IMR-90 (cell line): ENCODE measurements at regions not wholly inside any gene's neighbourhood (a gene's known extent, or its start where the extent isn't known, plus 50 kb on each side); places are given as distances from the start of the nearest gene placed in this dataset.

ENCODE experiments used
- ATAC-seq: fragments of 200-7000 bp; cut with Tn5 transposase; 2 replicates; pipeline ENCODE4 v1.9.1; 2020; ENCODE audit warnings: low read depth, mild to moderate bottlenecking, moderate library complexity
- BruUV-seq: library from RNA; stranded (reverse); fragments of 400-500 nt; replicated peaks from 2 replicates; lab custom pipeline; 2021; lab: Mats Ljungman, UMichigan
- CTCF ChIA-PET: fragments of 300-600 bp; formaldehyde crosslinking; extraction: SDS; loops from one replicate; lab custom pipeline; 2021; ENCODE audit warnings: antibody characterized with exemption; lab: Yijun Ruan, JAX
- POLR2A ChIA-PET: fragments of 300-600 bp; sonication (Branson Sonifier 250); formaldehyde crosslinking; loops from one replicate; lab custom pipeline; 2022; ENCODE audit warnings: antibody characterized with exemption; ENCODE audit not compliant: unreplicated experiment; lab: Charles Lee
- DNase-seq: peaks from one replicate; pipeline ENCODE4 v3.0.0; 2013
- H2AFZ ChIP-seq: replicated peaks from 2 replicates; pipeline ENCODE3; 2013; ENCODE audit warnings: low read length, mild to moderate bottlenecking; ENCODE audit not compliant: poor library complexity
- H2AK5ac ChIP-seq: 2 replicates; pipeline ENCODE4 v1.6.1; 2013; ENCODE audit warnings: low read depth, low read length, inconsistent platforms
- H2AK9ac ChIP-seq: replicated peaks from 2 replicates; pipeline ENCODE3; 2013; ENCODE audit warnings: mild to moderate bottlenecking, low read depth, low read length, moderate library complexity; ENCODE audit not compliant: poor library complexity
- H2BK120ac ChIP-seq: 2 replicates; pipeline ENCODE4 v1.6.1; 2013; ENCODE audit warnings: low read depth, low read length, inconsistent platforms
- H2BK15ac ChIP-seq: 3 replicates; pipeline ENCODE4 v1.6.1; 2013; ENCODE audit warnings: low read depth, low read length, inconsistent platforms
- H2BK20ac ChIP-seq: 2 replicates; pipeline ENCODE4 v1.6.1; 2013; ENCODE audit warnings: low read depth, mild to moderate bottlenecking, inconsistent platforms, low read length, moderate library complexity
- H2BK5ac ChIP-seq: 2 replicates; pipeline ENCODE4 v1.6.1; 2013; ENCODE audit warnings: mild to moderate bottlenecking, low read depth, low read length, inconsistent platforms; ENCODE audit not compliant: poor library complexity, severe bottlenecking
- H3K14ac ChIP-seq: replicated peaks from 2 replicates; pipeline ENCODE4 v1.6.1; 2013; ENCODE audit warnings: low read depth, low read length, inconsistent platforms
- H3K18ac ChIP-seq: 2 replicates; pipeline ENCODE4 v1.6.1; 2013; ENCODE audit warnings: low read depth, low read length, control low read depth
- H3K23ac ChIP-seq: 2 replicates; pipeline ENCODE4 v1.6.1; 2013; ENCODE audit warnings: low read depth, low read length, inconsistent platforms
- H3K27ac ChIP-seq: 2 replicates; pipeline ENCODE4 v1.5.1; 2013; ENCODE audit warnings: mild to moderate bottlenecking, control low read depth, low read length; ENCODE audit not compliant: insufficient read depth
- H3K27me3 ChIP-seq: 2 replicates; pipeline ENCODE4 v1.6.1; 2013; ENCODE audit warnings: low read length; ENCODE audit not compliant: control insufficient read depth, insufficient read depth
- H3K36me3 ChIP-seq: 2 replicates; pipeline ENCODE4 v1.6.1; 2013; ENCODE audit warnings: low read length, mixed read lengths; ENCODE audit not compliant: control insufficient read depth, insufficient read depth
- H3K4ac ChIP-seq: 2 replicates; pipeline ENCODE4 v1.6.1; 2013; ENCODE audit warnings: low read depth, low read length, inconsistent platforms
- H3K4me1 ChIP-seq: 2 replicates; pipeline ENCODE4 v1.6.1; 2013; ENCODE audit warnings: low read length, mixed read lengths; ENCODE audit not compliant: control insufficient read depth, insufficient read depth
- H3K4me2 ChIP-seq: 2 replicates; pipeline ENCODE4 v1.6.1; 2013; ENCODE audit warnings: low read depth, mild to moderate bottlenecking, control low read depth, low read length, moderate library complexity
- H3K4me3 ChIP-seq: 2 replicates; pipeline ENCODE4 v1.5.1; 2013; ENCODE audit warnings: low read depth, mild to moderate bottlenecking, control low read depth, low read length, moderate library complexity; ENCODE audit not compliant: insufficient read depth
- H3K56ac ChIP-seq: 2 replicates; pipeline ENCODE4 v1.6.1; 2013; ENCODE audit warnings: low read length, inconsistent platforms; ENCODE audit not compliant: insufficient read depth; ENCODE audit errors: extremely low read depth
- H3K79me1 ChIP-seq, 2 experiments: 2 replicates each; pipeline ENCODE4 v1.6.1; 2013; ENCODE audit warnings: low read length in 2 of 2, inconsistent platforms in 1 of 2, low read depth in 1 of 2
- H3K9ac ChIP-seq: 2 replicates; pipeline ENCODE4 v1.6.1; 2013; ENCODE audit warnings: low read depth, low read length, control low read depth
- H3K9me1 ChIP-seq: 2 replicates; pipeline ENCODE4 v1.6.1; 2013; ENCODE audit warnings: low read length, inconsistent platforms; ENCODE audit not compliant: insufficient read depth
- H3K9me3 ChIP-seq: 2 replicates; pipeline ENCODE4 v1.6.1; 2013; ENCODE audit warnings: low read length; ENCODE audit not compliant: control insufficient read depth, insufficient read depth
- H4K20me1 ChIP-seq: 2 replicates; pipeline ENCODE4 v1.6.1; 2013; ENCODE audit warnings: low read length, inconsistent platforms; ENCODE audit not compliant: insufficient read depth
- H4K5ac ChIP-seq: 2 replicates; pipeline ENCODE4 v1.6.1; 2013; ENCODE audit warnings: mild to moderate bottlenecking, low read depth, low read length, control low read depth
- H4K8ac ChIP-seq, 2 experiments: 2 replicates each; pipeline ENCODE4 v1.6.1; 2013; ENCODE audit warnings: low read depth in 2 of 2, low read length in 2 of 2, control low read depth in 1 of 2, inconsistent platforms in 1 of 2
- H4K91ac ChIP-seq: 2 replicates; pipeline ENCODE4 v1.6.1; 2013; ENCODE audit warnings: low read depth, low read length, inconsistent platforms; ENCODE audit not compliant: insufficient read depth
- BHLHE40 ChIP-seq: fragments of 150-350 bp; IDR thresholded peaks from 2 replicates; pipeline ENCODE4 v1.6.1; 2016; ENCODE audit warnings: mild to moderate bottlenecking, low read depth, low read length
- CEBPB ChIP-seq: IDR thresholded peaks from 2 replicates; pipeline ENCODE4 v1.6.1; 2012; ENCODE audit warnings: low read depth, low read length, improper control_type of control experiment
- CHD1 ChIP-seq: IDR thresholded peaks from 2 replicates; pipeline ENCODE4 v1.6.1; 2012; ENCODE audit warnings: low read depth, low read length, improper control_type of control experiment
- CTCF ChIP-seq: conservative IDR thresholded peaks from 2 replicates; pipeline ENCODE4 v1.5.1; 2012; ENCODE audit warnings: mild to moderate bottlenecking, low read depth, low read length, improper control_type of control experiment
- FOS ChIP-seq: fragments of 150-350 bp; IDR thresholded peaks from 2 replicates; pipeline ENCODE4 v1.6.1; 2016; ENCODE audit warnings: low read depth, low read length
- MAFK ChIP-seq: IDR thresholded peaks from 2 replicates; pipeline ENCODE4 v1.6.1; 2012; ENCODE audit warnings: low read depth, low read length, improper control_type of control experiment
- MAZ ChIP-seq: IDR thresholded peaks from 2 replicates; pipeline ENCODE4 v1.6.1; 2012; ENCODE audit warnings: low read depth, mild to moderate bottlenecking, low read length, improper control_type of control experiment, moderate library complexity, borderline replicate concordance
- MXI1 ChIP-seq: IDR thresholded peaks from 2 replicates; pipeline ENCODE4 v1.6.1; 2012; ENCODE audit warnings: low read depth, mild to moderate bottlenecking, low read length, moderate library complexity, borderline replicate concordance
- POLR2A ChIP-seq: IDR thresholded peaks from 2 replicates; pipeline ENCODE4 v1.6.1; 2012; ENCODE audit warnings: mild to moderate bottlenecking, low read depth, low read length
- RFX5 ChIP-seq: IDR thresholded peaks from 2 replicates; pipeline ENCODE4 v1.8.0; 2012; ENCODE audit warnings: low read depth, mild to moderate bottlenecking, low read length, moderate library complexity
- SMC3 ChIP-seq: fragments of 150-350 bp; IDR thresholded peaks from 2 replicates; pipeline ENCODE4 v1.6.1; 2016; ENCODE audit warnings: low read depth, mild to moderate bottlenecking, antibody characterized with exemption, low read length, moderate library complexity
- WGBS, 2 experiments: methylation state at CpG; one replicate each; pipeline versions ENCODE4 v1.1.5 to v1.1.7; 2013; ENCODE audit warnings: missing lambda C conversion rate in 2 of 2; ENCODE audit not compliant: insufficient read length in 1 of 2; ENCODE audit errors: extremely low coverage in 2 of 2; 5-methylcytosine and 5-hydroxymethylcytosine counted together
- dilution Hi-C: fragments of 300-500 bp; cut with HindIII; formaldehyde crosslinking; loops from one replicate; pipeline ENCODE4 v1.14.3; 2018; ENCODE audit warnings: low sequenced_read_pairs; ENCODE audit not compliant: unreplicated experiment
- in situ Hi-C: fragments of 300-500 bp; cut with MboI; formaldehyde crosslinking; loops from 3 replicates; pipeline ENCODE4 v1.14.3; 2019; ENCODE audit warnings: low sequenced_read_pairs, inconsistent platforms, mixed read lengths
- intact Hi-C: fragments of 100-400 bp; cut with micrococcal nuclease; formaldehyde crosslinking; loops from 2 replicates; pipeline ENCODE4 v1.10.0; 2022
- TF ChIP-seq, protein P1 (sequence below): fragments of 150-350 bp; IDR thresholded peaks from 2 replicates; pipeline ENCODE4 v1.6.1; 2016; ENCODE audit warnings: low read depth, mild to moderate bottlenecking, low read length, moderate library complexity, borderline replicate concordance
- TF ChIP-seq, protein P2 (sequence below): fragments of 150-350 bp; IDR thresholded peaks from 2 replicates; pipeline ENCODE4 v1.6.1; 2017; ENCODE audit warnings: mild to moderate bottlenecking, antibody characterized with exemption, low read length, low read depth

GRCh38 chr9:106728860-106729259, 134.1 kb upstream of the ZNF462 start:
- no peak overlapping the region for H3K27ac ChIP-seq

More at GRCh38 chr9:106728860-106729259, 134.1 kb upstream of the ZNF462 start:
- no peaks in the 10 kb centered on the region for H3K27me3 ChIP-seq
- no peak overlapping the region for H3K4me2 ChIP-seq
- in situ Hi-C loops (no loop called here), intact Hi-C loops (no loop called here), dilution Hi-C loops (no loop called here)
- DNase-seq, result no peak
- no peak overlapping the region for H3K9ac ChIP-seq
- no peak overlapping the region for H2AK9ac ChIP-seq
- BruUV-seq, result no TSS peak
- ATAC-seq, result no peak
- H3K4me1 ChIP-seq, result no peaks in the 10 kb centered on the region
- no peak overlapping the region for H3K23ac ChIP-seq
- H4K8ac ChIP-seq, result no peak overlapping the region
- H2AK5ac ChIP-seq, result no peak overlapping the region
- H3K79me1 ChIP-seq, result no peaks in the 10 kb centered on the region
- no peaks in the 10 kb centered on the region; the same call in 1 of the 2 replicates for H3K9me3 ChIP-seq
- H4K91ac ChIP-seq, result no peak overlapping the region
- no peak overlapping the region for H3K4ac ChIP-seq
- ChIA-PET POLR2A (no interaction called here), CTCF (no interaction called here)
- H4K20me1 ChIP-seq, result no peaks in the 10 kb centered on the region
- no peak overlapping the region for H2BK15ac ChIP-seq
- no peak overlapping the region for H4K5ac ChIP-seq
- H2BK20ac ChIP-seq, result no peak overlapping the region
- no peak overlapping the region for H3K14ac ChIP-seq
- TF ChIP-seq, protein P1, sequence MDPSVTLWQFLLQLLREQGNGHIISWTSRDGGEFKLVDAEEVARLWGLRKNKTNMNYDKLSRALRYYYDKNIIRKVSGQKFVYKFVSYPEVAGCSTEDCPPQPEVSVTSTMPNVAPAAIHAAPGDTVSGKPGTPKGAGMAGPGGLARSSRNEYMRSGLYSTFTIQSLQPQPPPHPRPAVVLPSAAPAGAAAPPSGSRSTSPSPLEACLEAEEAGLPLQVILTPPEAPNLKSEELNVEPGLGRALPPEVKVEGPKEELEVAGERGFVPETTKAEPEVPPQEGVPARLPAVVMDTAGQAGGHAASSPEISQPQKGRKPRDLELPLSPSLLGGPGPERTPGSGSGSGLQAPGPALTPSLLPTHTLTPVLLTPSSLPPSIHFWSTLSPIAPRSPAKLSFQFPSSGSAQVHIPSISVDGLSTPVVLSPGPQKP, result no peak
- TF ChIP-seq POLR2A (no peak), SMC3 (no peak), FOS (no peak), CHD1 (no peak), MAZ (no peak), RFX5 (no peak), BHLHE40 (no peak), CEBPB (no peak), CTCF (no peak), MXI1 (no peak), MAFK (no peak)
- TF ChIP-seq, protein P2, sequence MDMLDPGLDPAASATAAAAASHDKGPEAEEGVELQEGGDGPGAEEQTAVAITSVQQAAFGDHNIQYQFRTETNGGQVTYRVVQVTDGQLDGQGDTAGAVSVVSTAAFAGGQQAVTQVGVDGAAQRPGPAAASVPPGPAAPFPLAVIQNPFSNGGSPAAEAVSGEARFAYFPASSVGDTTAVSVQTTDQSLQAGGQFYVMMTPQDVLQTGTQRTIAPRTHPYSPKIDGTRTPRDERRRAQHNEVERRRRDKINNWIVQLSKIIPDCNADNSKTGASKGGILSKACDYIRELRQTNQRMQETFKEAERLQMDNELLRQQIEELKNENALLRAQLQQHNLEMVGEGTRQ, result no peak
- 61% methylated on average over 3 of the region's 7 CpGs; no CpG with 5 or more reads in 1 of the 2 experiments for WGBS, 2 experiments
- H3K4me3 ChIP-seq, result no peak overlapping the region
- H3K56ac ChIP-seq, result no peak overlapping the region
- no peak overlapping the region for H2BK5ac ChIP-seq
- no peak overlapping the region for H3K18ac ChIP-seq
- H2BK120ac ChIP-seq, result no peak overlapping the region
- no peaks in the 10 kb centered on the region for H3K9me1 ChIP-seq
- no peak overlapping the region for H2AFZ ChIP-seq
- H3K36me3 ChIP-seq, result no peaks in the 10 kb centered on the region
